ENCODE measurements at regions not wholly inside any gene's neighbourhood (a gene's known extent, or its start where the extent isn't known, plus 50 kb on each side); places are given as distances from the start of the nearest gene placed in this dataset.

GRCh38 chr2:217393585-217394032 is 533.7 kb upstream of the TNP1 start:
- TF ChIP-seq POLR2AphosphoS5 (IDR thresholded peaks at IDR 0.05; ENCODE audit: low read depth, low read length) (no peak), REST (IDR thresholded peaks at IDR 0.05; ENCODE audit: insufficient read depth in 1 of 2, low read depth in 2 of 2, low read length in 1 of 2) (no peak), SIN3A (IDR thresholded peaks at IDR 0.05; ENCODE audit: borderline replicate concordance, insufficient read depth, low read depth, low read length) (no peak)
- TF ChIP-seq, protein P1, sequence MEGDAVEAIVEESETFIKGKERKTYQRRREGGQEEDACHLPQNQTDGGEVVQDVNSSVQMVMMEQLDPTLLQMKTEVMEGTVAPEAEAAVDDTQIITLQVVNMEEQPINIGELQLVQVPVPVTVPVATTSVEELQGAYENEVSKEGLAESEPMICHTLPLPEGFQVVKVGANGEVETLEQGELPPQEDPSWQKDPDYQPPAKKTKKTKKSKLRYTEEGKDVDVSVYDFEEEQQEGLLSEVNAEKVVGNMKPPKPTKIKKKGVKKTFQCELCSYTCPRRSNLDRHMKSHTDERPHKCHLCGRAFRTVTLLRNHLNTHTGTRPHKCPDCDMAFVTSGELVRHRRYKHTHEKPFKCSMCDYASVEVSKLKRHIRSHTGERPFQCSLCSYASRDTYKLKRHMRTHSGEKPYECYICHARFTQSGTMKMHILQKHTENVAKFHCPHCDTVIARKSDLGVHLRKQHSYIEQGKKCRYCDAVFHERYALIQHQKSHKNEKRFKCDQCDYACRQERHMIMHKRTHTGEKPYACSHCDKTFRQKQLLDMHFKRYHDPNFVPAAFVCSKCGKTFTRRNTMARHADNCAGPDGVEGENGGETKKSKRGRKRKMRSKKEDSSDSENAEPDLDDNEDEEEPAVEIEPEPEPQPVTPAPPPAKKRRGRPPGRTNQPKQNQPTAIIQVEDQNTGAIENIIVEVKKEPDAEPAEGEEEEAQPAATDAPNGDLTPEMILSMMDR (IDR thresholded peaks at IDR 0.05), result no peak

Measured in Panc1 (cell line).